ENCODE measurements at regions not wholly inside any gene's neighbourhood (a gene's known extent, or its start where the extent isn't known, plus 50 kb on each side); places are given as distances from the start of the nearest gene placed in this dataset.

DNA sequence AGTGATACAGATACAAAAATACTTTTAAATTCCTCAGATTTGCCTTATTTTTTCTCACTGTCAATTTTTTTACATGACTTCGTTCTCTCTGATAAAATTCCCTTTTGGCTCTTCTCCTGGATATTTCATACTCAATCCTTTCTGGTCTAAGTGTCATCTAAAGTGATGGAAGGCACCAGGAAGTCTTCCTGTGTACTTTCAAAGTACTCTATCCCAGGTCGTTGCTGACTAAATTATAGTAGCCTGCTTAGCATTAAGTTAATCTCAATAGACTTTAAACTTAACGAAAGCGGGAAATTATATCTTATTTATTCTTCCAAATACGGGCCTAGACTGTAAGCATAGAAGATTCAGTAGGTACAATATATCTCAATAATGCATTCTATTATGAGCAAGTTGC, 67.8 kb downstream of the CASP12 start:
- H3K36me3 ChIP-seq (ENCODE audit: control insufficient read depth in 2 of 2, insufficient read depth in 2 of 2, low read length in 2 of 2): no peaks in the 10 kb centered on the region
- H3K9ac ChIP-seq (ENCODE audit: low read depth in 1 of 2, low read length in 2 of 2): no peak overlapping the region
- no peaks in the 10 kb centered on the region for H3K4me1 ChIP-seq (ENCODE audit: control insufficient read depth in 2 of 2, insufficient read depth in 2 of 2, low read length in 2 of 2)
- H3K9me3 ChIP-seq (ENCODE audit: control insufficient read depth in 2 of 2, low read length in 2 of 2): no peaks in the 10 kb centered on the region
- no peak overlapping the region for H3K27ac ChIP-seq (ENCODE audit: low read depth in 2 of 2, low read length in 2 of 2)
- H3K4me3 ChIP-seq (ENCODE audit: low read length in 2 of 2): no peak overlapping the region
- H3K27me3 ChIP-seq (ENCODE audit: control insufficient read depth in 2 of 2, insufficient read depth in 2 of 2, low read length in 2 of 2): no peaks in the 10 kb centered on the region

DNA sequence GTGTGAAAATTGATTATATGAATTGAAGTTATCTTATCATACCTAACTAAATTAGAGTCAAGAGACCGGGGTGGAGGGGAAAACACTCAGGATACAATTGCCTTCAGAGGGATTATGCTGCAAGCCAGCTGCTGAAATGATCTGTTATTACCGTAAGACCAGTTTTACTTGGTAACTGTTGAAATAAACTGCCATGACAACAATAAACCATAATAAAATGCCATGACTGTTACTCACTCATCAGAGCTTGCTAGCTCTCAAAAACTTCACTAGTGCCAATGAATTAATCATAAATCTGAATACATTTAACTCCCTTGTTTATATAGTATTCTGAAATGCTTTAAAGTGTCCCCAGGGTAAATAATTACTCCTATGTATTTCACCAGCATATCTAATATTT, 68.2 kb downstream of the CASP12 start:
- H3K4me1 ChIP-seq (ENCODE audit: control insufficient read depth in 2 of 2, insufficient read depth in 2 of 2, low read length in 2 of 2): no peaks in the 10 kb centered on the region
- no peaks in the 10 kb centered on the region for H3K36me3 ChIP-seq (ENCODE audit: control insufficient read depth in 2 of 2, insufficient read depth in 2 of 2, low read length in 2 of 2)
- no peak overlapping the region for H3K4me3 ChIP-seq (ENCODE audit: low read length in 2 of 2)
- H3K9me3 ChIP-seq (ENCODE audit: control insufficient read depth in 2 of 2, low read length in 2 of 2): no peaks in the 10 kb centered on the region
- H3K9ac ChIP-seq (ENCODE audit: low read depth in 1 of 2, low read length in 2 of 2): no peak overlapping the region
- no peak overlapping the region for H3K27ac ChIP-seq (ENCODE audit: low read depth in 2 of 2, low read length in 2 of 2)
- no peaks in the 10 kb centered on the region for H3K27me3 ChIP-seq (ENCODE audit: control insufficient read depth in 2 of 2, insufficient read depth in 2 of 2, low read length in 2 of 2)

DNA sequence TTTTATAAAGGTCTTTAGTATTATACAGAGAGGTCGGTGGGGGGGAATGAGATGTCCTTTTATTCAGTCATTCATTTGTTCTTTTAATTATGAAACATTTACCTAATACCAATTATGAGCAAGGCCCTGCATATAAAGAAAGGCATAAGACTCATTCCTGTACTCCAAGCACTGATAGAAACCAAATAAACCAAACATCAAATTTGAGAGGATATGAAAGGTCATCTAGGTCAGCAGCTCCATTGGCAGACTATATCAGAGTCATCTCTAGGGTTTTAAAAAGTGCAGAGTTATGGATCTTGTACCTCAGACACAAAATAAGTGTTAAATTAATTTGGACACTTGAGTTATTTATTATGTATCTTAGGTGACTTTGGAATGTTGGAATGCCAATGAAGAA, 71.5 kb downstream of the CASP12 start:
- Histone ChIP-seq H3K27me3 (ENCODE audit: control insufficient read depth in 2 of 2, insufficient read depth in 2 of 2, low read length in 2 of 2) (no peaks in the 10 kb centered on the region), H3K9ac (ENCODE audit: low read depth in 1 of 2, low read length in 2 of 2) (no peak overlapping the region), H3K27ac (ENCODE audit: low read depth in 2 of 2, low read length in 2 of 2) (no peak overlapping the region), H3K4me3 (ENCODE audit: low read length in 2 of 2) (no peak overlapping the region), H3K4me1 (ENCODE audit: control insufficient read depth in 2 of 2, insufficient read depth in 2 of 2, low read length in 2 of 2) (no peaks in the 10 kb centered on the region), H3K36me3 (ENCODE audit: control insufficient read depth in 2 of 2, insufficient read depth in 2 of 2, low read length in 2 of 2) (no peaks in the 10 kb centered on the region), H3K9me3 (ENCODE audit: control insufficient read depth in 2 of 2, low read length in 2 of 2) (no peaks in the 10 kb centered on the region)

DNA sequence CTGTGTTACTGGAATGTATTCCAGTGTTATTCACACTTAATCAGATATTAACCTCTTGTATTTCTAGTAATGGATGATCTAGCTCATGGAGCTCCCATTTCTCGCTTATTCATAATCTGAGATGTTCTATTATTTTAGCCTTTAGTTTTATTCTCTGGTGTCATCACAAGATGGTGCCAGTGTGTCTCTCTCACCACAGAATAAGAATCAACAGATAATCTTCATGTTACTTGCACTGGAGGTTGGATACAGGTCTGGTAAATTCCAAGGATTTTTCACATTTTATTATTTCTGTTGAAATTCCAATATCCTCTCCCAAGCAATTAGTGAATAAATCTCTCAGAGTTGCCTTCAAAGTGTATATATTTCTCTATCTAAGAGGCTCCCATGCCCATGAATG, 74.6 kb downstream of the CASP12 start:
- Histone ChIP-seq H3K27me3 (ENCODE audit: control insufficient read depth in 2 of 2, insufficient read depth in 2 of 2, low read length in 2 of 2) (no peaks in the 10 kb centered on the region), H3K4me1 (ENCODE audit: control insufficient read depth in 2 of 2, insufficient read depth in 2 of 2, low read length in 2 of 2) (no peaks in the 10 kb centered on the region), H3K9me3 (ENCODE audit: control insufficient read depth in 2 of 2, low read length in 2 of 2) (no peaks in the 10 kb centered on the region), H3K4me3 (ENCODE audit: low read length in 2 of 2) (no peak overlapping the region), H3K27ac (ENCODE audit: low read depth in 2 of 2, low read length in 2 of 2) (no peak overlapping the region), H3K36me3 (ENCODE audit: control insufficient read depth in 2 of 2, insufficient read depth in 2 of 2, low read length in 2 of 2) (no peaks in the 10 kb centered on the region), H3K9ac (ENCODE audit: low read depth in 1 of 2, low read length in 2 of 2) (no peak overlapping the region)

DNA sequence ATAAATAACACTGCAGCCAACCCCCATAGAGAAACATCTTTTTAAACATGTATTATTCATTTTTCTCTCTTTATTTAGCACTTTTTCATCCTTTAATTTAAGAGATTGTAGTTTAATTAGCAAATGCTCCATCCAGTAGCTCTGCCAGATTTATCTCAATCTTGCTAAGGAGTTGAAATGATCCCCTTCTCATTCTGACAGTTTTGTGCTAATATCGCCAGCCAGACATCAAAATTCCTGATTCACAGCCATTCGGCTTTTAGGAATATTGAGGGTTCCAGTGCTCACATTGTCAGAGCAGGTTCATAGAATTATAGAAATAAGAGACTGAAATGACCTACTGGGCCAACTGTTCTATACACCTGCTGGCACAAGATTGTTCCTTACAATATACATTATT, 77.8 kb downstream of the CASP12 start:
- no peaks in the 10 kb centered on the region for H3K4me1 ChIP-seq (ENCODE audit: control insufficient read depth in 2 of 2, insufficient read depth in 2 of 2, low read length in 2 of 2)

DNA sequence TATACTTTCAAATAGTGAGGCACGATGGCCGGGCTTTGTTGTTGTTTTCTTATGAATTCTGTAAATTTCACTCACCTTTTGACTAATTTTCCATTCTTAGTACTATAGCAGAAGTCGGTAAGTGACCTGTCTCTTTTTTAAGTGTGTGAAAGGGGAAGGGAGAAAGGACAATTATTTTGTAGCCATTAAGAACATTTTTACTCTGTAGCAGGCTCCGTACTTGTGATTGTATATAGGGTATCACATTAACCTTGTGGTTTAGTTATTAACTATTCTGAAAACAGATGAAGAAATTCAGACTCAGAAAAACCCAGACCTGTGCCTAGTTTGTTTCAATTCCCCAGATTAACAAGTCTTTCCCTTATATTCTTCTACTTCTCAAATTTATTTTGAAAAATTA, 78.7 kb downstream of the CASP12 start:
- Histone ChIP-seq H3K4me1 (ENCODE audit: control insufficient read depth in 2 of 2, insufficient read depth in 2 of 2, low read length in 2 of 2) (no peaks in the 10 kb centered on the region), H3K36me3 (ENCODE audit: control insufficient read depth in 2 of 2, insufficient read depth in 2 of 2, low read length in 2 of 2) (no peaks in the 10 kb centered on the region), H3K9ac (ENCODE audit: low read depth in 1 of 2, low read length in 2 of 2) (no peak overlapping the region), H3K4me3 (ENCODE audit: low read length in 2 of 2) (no peak overlapping the region), H3K27me3 (ENCODE audit: control insufficient read depth in 2 of 2, insufficient read depth in 2 of 2, low read length in 2 of 2) (no peaks in the 10 kb centered on the region), H3K9me3 (ENCODE audit: control insufficient read depth in 2 of 2, low read length in 2 of 2) (no peaks in the 10 kb centered on the region), H3K27ac (ENCODE audit: low read depth in 2 of 2, low read length in 2 of 2) (no peak overlapping the region)

More for the DNA sequence above, 77.8 kb downstream of the CASP12 start:
- H3K27ac ChIP-seq (ENCODE audit: low read depth in 2 of 2, low read length in 2 of 2): no peak overlapping the region
- H3K27me3 ChIP-seq (ENCODE audit: control insufficient read depth in 2 of 2, insufficient read depth in 2 of 2, low read length in 2 of 2): no peaks in the 10 kb centered on the region
- H3K9me3 ChIP-seq (ENCODE audit: control insufficient read depth in 2 of 2, low read length in 2 of 2): no peaks in the 10 kb centered on the region
- H3K4me3 ChIP-seq (ENCODE audit: low read length in 2 of 2): no peak overlapping the region
- H3K36me3 ChIP-seq (ENCODE audit: control insufficient read depth in 2 of 2, insufficient read depth in 2 of 2, low read length in 2 of 2): no peaks in the 10 kb centered on the region
- H3K9ac ChIP-seq (ENCODE audit: low read depth in 1 of 2, low read length in 2 of 2): no peak overlapping the region

DNA sequence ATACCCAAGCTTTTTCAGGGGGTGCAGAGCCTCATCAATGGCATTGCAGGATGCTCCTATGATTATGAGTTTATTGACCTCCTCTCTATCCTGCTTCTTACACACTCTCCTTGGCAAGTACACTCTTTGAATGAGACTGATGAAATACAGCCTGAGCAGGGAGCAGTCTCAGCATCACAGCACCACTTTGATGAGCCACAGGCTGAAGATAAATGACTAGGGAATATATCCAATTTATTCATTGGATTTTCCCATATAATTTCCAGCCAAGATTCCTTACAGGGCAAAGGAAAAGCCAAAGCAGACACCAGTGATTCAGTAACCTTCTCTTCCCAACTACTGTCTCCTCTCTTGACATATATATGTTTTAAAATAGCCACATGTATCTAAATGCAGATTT, 79.2 kb downstream of the CASP12 start:
- Histone ChIP-seq H3K4me3 (ENCODE audit: low read length in 2 of 2) (no peak overlapping the region), H3K9me3 (ENCODE audit: control insufficient read depth in 2 of 2, low read length in 2 of 2) (no peaks in the 10 kb centered on the region), H3K36me3 (ENCODE audit: control insufficient read depth in 2 of 2, insufficient read depth in 2 of 2, low read length in 2 of 2) (no peaks in the 10 kb centered on the region), H3K27me3 (ENCODE audit: control insufficient read depth in 2 of 2, insufficient read depth in 2 of 2, low read length in 2 of 2) (no peaks in the 10 kb centered on the region), H3K4me1 (ENCODE audit: control insufficient read depth in 2 of 2, insufficient read depth in 2 of 2, low read length in 2 of 2) (no peaks in the 10 kb centered on the region), H3K9ac (ENCODE audit: low read depth in 1 of 2, low read length in 2 of 2) (no peak overlapping the region), H3K27ac (ENCODE audit: low read depth in 2 of 2, low read length in 2 of 2) (no peak overlapping the region)

DNA sequence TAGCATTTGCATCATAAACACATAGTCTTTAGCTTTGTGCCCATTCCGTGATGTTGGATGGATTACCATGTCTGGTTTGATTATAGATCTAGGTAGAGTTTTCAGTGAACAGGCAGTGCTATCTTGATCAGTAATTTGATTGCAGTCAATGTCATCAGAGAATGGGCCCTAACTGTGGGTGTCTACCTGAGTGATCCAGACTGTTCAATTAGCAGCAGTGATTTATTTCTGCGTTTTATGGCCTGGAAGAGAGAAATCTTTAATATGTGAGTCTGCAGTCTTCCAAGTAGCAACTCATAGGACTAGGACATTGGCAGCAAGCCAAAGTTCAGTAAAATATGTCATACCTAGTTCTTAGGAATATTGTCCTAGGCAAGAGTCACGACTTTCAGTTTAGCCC, 80.3 kb downstream of the CASP12 start:
- no peaks in the 10 kb centered on the region for H3K27me3 ChIP-seq (ENCODE audit: control insufficient read depth in 2 of 2, insufficient read depth in 2 of 2, low read length in 2 of 2)
- no peak overlapping the region for H3K4me3 ChIP-seq (ENCODE audit: low read length in 2 of 2)
- H3K9ac ChIP-seq (ENCODE audit: low read depth in 1 of 2, low read length in 2 of 2): no peak overlapping the region
- H3K36me3 ChIP-seq (ENCODE audit: control insufficient read depth in 2 of 2, insufficient read depth in 2 of 2, low read length in 2 of 2): no peaks in the 10 kb centered on the region
- no peaks in the 10 kb centered on the region for H3K9me3 ChIP-seq (ENCODE audit: control insufficient read depth in 2 of 2, low read length in 2 of 2)
- no peaks in the 10 kb centered on the region for H3K4me1 ChIP-seq (ENCODE audit: control insufficient read depth in 2 of 2, insufficient read depth in 2 of 2, low read length in 2 of 2)
- H3K27ac ChIP-seq (ENCODE audit: low read depth in 2 of 2, low read length in 2 of 2): no peak overlapping the region

DNA sequence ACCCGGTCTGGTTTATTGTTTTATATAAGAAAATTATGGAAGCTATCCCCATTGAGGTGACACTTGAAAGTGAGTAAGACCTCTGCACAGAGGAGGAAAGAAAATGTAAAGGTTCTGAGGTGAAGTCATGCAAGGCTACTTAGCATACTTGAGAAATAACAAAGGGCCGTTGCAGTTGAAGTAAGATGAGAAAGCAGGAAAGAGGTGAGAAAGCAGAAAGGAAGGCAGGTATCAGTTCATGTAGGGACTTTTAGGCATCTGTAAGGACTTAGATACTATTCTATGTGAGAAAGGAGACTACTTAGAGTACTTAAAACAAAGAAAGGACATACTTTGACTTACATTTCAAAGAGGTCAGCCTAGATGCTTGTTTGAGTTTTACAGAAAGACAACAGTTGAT, 84.7 kb downstream of the CASP12 start:
- Histone ChIP-seq H3K27me3 (ENCODE audit: control insufficient read depth in 2 of 2, insufficient read depth in 2 of 2, low read length in 2 of 2) (no peaks in the 10 kb centered on the region), H3K36me3 (ENCODE audit: control insufficient read depth in 2 of 2, insufficient read depth in 2 of 2, low read length in 2 of 2) (no peaks in the 10 kb centered on the region), H3K27ac (ENCODE audit: low read depth in 2 of 2, low read length in 2 of 2) (no peak overlapping the region), H3K4me1 (ENCODE audit: control insufficient read depth in 2 of 2, insufficient read depth in 2 of 2, low read length in 2 of 2) (no peaks in the 10 kb centered on the region), H3K9ac (ENCODE audit: low read depth in 1 of 2, low read length in 2 of 2) (no peak overlapping the region), H3K4me3 (ENCODE audit: low read length in 2 of 2) (no peak overlapping the region), H3K9me3 (ENCODE audit: control insufficient read depth in 2 of 2, low read length in 2 of 2) (no peaks in the 10 kb centered on the region)

DNA sequence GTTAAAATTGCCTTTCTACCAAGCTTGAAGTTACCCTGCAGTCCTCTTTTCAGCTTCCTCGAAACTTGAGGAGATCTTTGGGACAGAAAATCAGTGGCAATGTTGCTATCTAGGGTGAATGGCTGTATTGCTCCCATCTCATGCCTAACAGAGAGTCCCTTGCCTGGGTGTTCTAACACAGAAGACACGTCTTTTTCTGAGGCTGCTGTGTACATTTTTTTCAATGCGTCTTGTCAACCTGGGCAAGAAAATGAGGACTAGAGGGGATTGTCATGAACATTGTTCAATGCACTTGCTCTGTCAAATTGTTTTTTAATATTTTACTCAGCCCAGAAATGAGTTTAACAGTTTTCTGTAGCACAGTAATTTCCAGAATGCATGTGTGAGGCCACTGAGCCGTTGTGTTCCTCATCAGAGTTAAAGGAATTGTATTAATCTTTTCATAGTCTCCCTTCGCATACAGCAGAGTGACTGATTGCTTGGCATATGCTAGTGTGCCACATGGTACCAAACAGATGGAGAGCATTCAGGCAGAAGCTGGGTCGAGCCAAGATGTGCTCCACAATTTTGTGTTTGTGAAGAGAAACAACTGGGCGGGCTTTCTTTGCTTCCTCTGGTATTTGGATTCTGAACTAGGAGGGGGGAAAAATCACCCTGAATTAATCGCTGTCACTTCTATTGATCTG, 86.0 kb downstream of the CASP12 start:
- Histone ChIP-seq H3K9ac (ENCODE audit: low read depth in 1 of 2, low read length in 2 of 2) (no peak overlapping the region), H3K9me3 (ENCODE audit: control insufficient read depth in 2 of 2, low read length in 2 of 2) (no peaks in the 10 kb centered on the region), H3K4me3 (ENCODE audit: low read length in 2 of 2) (no peak overlapping the region), H3K27me3 (ENCODE audit: control insufficient read depth in 2 of 2, insufficient read depth in 2 of 2, low read length in 2 of 2) (no peaks in the 10 kb centered on the region), H3K27ac (ENCODE audit: low read depth in 2 of 2, low read length in 2 of 2) (no peak overlapping the region), H3K36me3 (ENCODE audit: control insufficient read depth in 2 of 2, insufficient read depth in 2 of 2, low read length in 2 of 2) (no peaks in the 10 kb centered on the region), H3K4me1 (ENCODE audit: control insufficient read depth in 2 of 2, insufficient read depth in 2 of 2, low read length in 2 of 2) (no peaks in the 10 kb centered on the region)

DNA sequence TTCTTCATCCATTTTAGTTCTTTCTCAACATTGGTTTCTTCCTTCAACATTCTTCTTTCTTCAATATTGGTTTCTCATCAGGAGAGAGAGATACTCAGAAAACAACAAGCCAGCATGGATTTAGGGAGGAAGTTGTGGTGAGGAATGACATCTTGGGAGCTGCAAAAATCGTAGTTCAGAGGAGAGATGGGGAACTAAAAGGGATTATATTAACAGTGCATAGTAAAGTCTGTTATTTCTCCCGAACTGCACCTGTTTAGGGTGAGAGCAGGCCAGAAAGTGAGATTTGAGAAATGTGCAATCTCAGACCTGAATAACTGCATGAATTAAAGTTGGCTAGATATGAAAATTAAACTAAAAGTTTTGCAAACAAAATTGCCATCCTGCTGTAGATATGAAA, 94.5 kb downstream of the CASP12 start:
- Histone ChIP-seq H3K9me3 (ENCODE audit: control insufficient read depth in 2 of 2, low read length in 2 of 2) (no peaks in the 10 kb centered on the region), H3K4me1 (ENCODE audit: control insufficient read depth in 2 of 2, insufficient read depth in 2 of 2, low read length in 2 of 2) (no peaks in the 10 kb centered on the region), H3K9ac (ENCODE audit: low read depth in 1 of 2, low read length in 2 of 2) (no peak overlapping the region), H3K4me3 (ENCODE audit: low read length in 2 of 2) (no peak overlapping the region), H3K27me3 (ENCODE audit: control insufficient read depth in 2 of 2, insufficient read depth in 2 of 2, low read length in 2 of 2) (no peaks in the 10 kb centered on the region), H3K27ac (ENCODE audit: low read depth in 2 of 2, low read length in 2 of 2) (no peak overlapping the region), H3K36me3 (ENCODE audit: control insufficient read depth in 2 of 2, insufficient read depth in 2 of 2, low read length in 2 of 2) (no peaks in the 10 kb centered on the region)

Measured in mucosa of rectum (tissue), 2 donors.